OCI-LY3 (cell line): ENCODE measurements at regions not wholly inside any gene's neighbourhood (a gene's known extent, or its start where the extent isn't known, plus 50 kb on each side); places are given as distances from the start of the nearest gene placed in this dataset.
A peak's percentile ranks its signal among the peaks of the same experiment; 100 is the strongest.

Experiments
- H2AFZ ChIP-seq: fragments of 200-600, 300-600 bp; shearing (Covaris generic); 2 replicates; pipeline ENCODE4 v1.6.0; 2014; ENCODE audit warnings: antibody characterized with exemption, low read depth, low read length
- H3K27ac ChIP-seq: fragments of 200-600, 300-600 bp; sonication (generic); 2 replicates; pipeline ENCODE4 v1.5.1; 2014; ENCODE audit warnings: mild to moderate bottlenecking, low read length, moderate library complexity, mixed read lengths
- H3K27me3 ChIP-seq: fragments of 200-600, 300-600 bp; sonication (generic); 2 replicates; pipeline ENCODE4 v1.6.1; 2014; ENCODE audit warnings: low read depth, low read length, mixed read lengths
- H3K36me3 ChIP-seq: fragments of 200-600, 300-600 bp; sonication (generic); replicated peaks from 2 replicates; pipeline ENCODE3; 2014; ENCODE audit warnings: low read depth, low read length, mixed read lengths
- H3K4me1 ChIP-seq: fragments of 300-600, 200-600 bp; sonication (generic); 2 replicates; pipeline ENCODE4 v1.6.1; 2014; ENCODE audit warnings: low read length, mixed read lengths
- H3K4me2 ChIP-seq: fragments of 200-600, 300-600 bp; sonication (generic); 2 replicates; pipeline ENCODE4 v1.6.1; 2014; ENCODE audit warnings: low read length, mixed read lengths
- H3K4me3 ChIP-seq: fragments of 300-600, 200-600 bp; sonication (generic); 2 replicates; pipeline ENCODE4 v1.5.1; 2014; ENCODE audit warnings: antibody characterized with exemption, mild to moderate bottlenecking, low read length, moderate library complexity
- H3K79me2 ChIP-seq: fragments of 300-600, 200-600 bp; shearing (Covaris generic); 2 replicates; pipeline ENCODE4 v1.6.1; 2014; ENCODE audit warnings: mild to moderate bottlenecking, low read length, mixed read lengths
- H3K9ac ChIP-seq: fragments of 300-600, 200-600 bp; shearing (Covaris generic); 2 replicates; pipeline ENCODE4 v1.6.0; 2014; ENCODE audit warnings: mild to moderate bottlenecking, low read length, moderate library complexity
- H3K9me3 ChIP-seq: fragments of 200-600, 300-600 bp; shearing (Covaris generic); 2 replicates; pipeline ENCODE4 v1.6.1; 2014; ENCODE audit warnings: low read length, mixed read lengths; ENCODE audit not compliant: insufficient read depth
- H4K20me1 ChIP-seq: fragments of 200-600, 300-600 bp; sonication (generic); 2 replicates; pipeline ENCODE4 v1.6.1; 2016; ENCODE audit warnings: low read length, mixed read lengths; ENCODE audit not compliant: insufficient read depth
- EZH2phosphoT487 ChIP-seq: fragments of 200-600 bp; shearing (Covaris generic); IDR thresholded peaks from 2 replicates; pipeline ENCODE4 v1.6.1; 2018; ENCODE audit warnings: antibody characterized with exemption, mixed run types, low read depth
- TF ChIP-seq, protein P1 (sequence below): fragments of 200-600, 300-600 bp; sonication (generic); IDR thresholded peaks from 2 replicates; pipeline ENCODE4 v1.5.1; 2014; ENCODE audit warnings: antibody characterized with exemption, low read length, low read depth

DNA sequence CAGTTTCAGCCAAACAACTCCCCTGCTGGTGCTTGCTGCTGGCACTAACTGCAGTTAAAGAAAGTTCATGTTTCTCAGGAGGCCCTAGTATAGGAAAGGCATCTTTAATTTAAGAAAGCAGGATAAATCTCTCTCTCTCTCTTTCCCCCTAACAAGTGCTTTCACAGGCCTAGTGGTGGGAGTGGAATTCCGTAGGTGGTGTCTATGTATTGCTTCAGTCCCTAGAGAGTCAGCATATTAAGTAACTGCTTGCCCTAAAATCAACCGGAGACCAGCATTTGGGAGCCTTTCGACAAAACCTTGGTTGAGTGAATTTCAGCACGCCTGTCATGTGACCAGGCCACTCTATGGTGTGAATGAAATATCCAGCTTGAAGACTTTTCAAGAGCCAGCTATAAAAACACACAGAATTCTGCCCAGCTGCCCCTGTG is 169.2 kb upstream of the TGFBR2 start:
- H3K79me2 ChIP-seq = no peaks in the 10 kb centered on the region
- no peak for TF ChIP-seq EZH2phosphoT487
- TF ChIP-seq, protein P1, sequence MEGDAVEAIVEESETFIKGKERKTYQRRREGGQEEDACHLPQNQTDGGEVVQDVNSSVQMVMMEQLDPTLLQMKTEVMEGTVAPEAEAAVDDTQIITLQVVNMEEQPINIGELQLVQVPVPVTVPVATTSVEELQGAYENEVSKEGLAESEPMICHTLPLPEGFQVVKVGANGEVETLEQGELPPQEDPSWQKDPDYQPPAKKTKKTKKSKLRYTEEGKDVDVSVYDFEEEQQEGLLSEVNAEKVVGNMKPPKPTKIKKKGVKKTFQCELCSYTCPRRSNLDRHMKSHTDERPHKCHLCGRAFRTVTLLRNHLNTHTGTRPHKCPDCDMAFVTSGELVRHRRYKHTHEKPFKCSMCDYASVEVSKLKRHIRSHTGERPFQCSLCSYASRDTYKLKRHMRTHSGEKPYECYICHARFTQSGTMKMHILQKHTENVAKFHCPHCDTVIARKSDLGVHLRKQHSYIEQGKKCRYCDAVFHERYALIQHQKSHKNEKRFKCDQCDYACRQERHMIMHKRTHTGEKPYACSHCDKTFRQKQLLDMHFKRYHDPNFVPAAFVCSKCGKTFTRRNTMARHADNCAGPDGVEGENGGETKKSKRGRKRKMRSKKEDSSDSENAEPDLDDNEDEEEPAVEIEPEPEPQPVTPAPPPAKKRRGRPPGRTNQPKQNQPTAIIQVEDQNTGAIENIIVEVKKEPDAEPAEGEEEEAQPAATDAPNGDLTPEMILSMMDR = no peak
- no peak overlapping the region for H3K9ac ChIP-seq
- H3K27me3 ChIP-seq = no peaks in the 10 kb centered on the region
- H2AFZ ChIP-seq = no peak overlapping the region
- H3K4me2 ChIP-seq = peak overlapping the region; percentile 71; the same call in 1 of the 2 replicates
- H3K4me1 ChIP-seq = peaks cover 42% of the 10 kb centered on the region
- no peak overlapping the region for H3K27ac ChIP-seq
- no peaks in the 10 kb centered on the region for H3K36me3 ChIP-seq
- H3K4me3 ChIP-seq = no peak overlapping the region
- H4K20me1 ChIP-seq = no peaks in the 10 kb centered on the region
- peaks cover 3% of the 10 kb centered on the region; the same call in 1 of the 2 replicates for H3K9me3 ChIP-seq

DNA sequence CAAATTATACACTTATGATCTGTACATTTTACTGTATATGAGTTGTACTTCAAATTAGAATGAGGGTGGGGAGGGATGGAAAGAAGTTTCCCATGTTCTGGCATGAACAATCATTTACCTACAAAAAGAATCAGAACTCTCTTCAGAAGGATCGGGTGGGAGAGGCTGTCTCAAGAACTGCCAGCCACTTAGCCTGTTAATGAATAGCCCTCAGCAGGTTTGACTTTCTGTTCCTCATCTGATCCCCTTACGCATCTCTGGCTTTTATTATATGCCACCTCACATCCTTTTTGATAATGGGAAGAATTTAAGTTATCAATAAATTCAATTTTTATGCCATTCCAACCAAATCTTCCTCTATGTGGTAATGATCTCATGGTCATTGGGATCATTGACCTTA is 168.3 kb upstream of the TGFBR2 start:
- H3K9ac ChIP-seq = peak overlapping the region; percentile 16; the same call in 1 of the 2 replicates
- no peaks in the 10 kb centered on the region for H3K27me3 ChIP-seq
- no peaks in the 10 kb centered on the region for H3K36me3 ChIP-seq
- TF ChIP-seq, protein P1 = no peak
- peaks cover 42% of the 10 kb centered on the region for H3K4me1 ChIP-seq
- H3K27ac ChIP-seq = no peak overlapping the region
- H2AFZ ChIP-seq = no peak overlapping the region
- no peaks in the 10 kb centered on the region for H4K20me1 ChIP-seq
- H3K4me2 ChIP-seq = peak overlapping the region; percentile 71
- H3K9me3 ChIP-seq = peaks cover 3% of the 10 kb centered on the region; the same call in 1 of the 2 replicates
- no peaks in the 10 kb centered on the region for H3K79me2 ChIP-seq
- H3K4me3 ChIP-seq = peak overlapping the region; percentile 44

DNA sequence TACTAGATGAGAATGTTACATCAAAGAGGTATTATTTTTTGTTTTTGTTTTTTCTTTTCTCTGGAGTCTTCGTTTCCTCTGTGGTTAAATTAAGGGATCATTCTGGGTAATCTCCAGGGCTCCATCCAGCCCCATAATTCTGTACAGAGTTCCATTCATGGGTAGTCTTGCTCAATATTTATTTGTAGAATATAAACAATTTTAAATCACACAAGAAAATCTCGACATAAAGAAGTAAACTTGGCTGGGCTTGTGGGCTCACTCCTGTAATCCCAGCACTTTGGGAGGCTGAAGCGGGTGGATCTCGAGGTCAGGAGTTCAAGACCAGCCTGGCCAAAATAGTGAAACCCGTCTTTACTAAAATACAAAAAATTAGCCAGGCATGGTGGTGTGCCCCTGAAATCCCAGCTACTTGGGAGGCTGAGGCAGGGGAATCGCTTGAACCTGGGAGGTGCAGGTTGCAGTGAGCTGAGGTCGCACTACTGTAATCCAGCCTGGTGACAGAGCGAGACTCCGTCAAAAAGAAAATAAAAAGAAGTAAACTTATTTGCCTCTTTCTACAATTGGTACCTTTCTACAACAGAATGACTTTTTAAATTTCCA is 166.8 kb upstream of the TGFBR2 start:
- no peak overlapping the region for H3K4me2 ChIP-seq
- peaks cover 3% of the 10 kb centered on the region; the same call in 1 of the 2 replicates for H3K9me3 ChIP-seq
- no peak for TF ChIP-seq EZH2phosphoT487
- TF ChIP-seq, protein P1 = no peak
- no peaks in the 10 kb centered on the region for H3K36me3 ChIP-seq
- no peak overlapping the region for H3K9ac ChIP-seq
- no peaks in the 10 kb centered on the region for H3K27me3 ChIP-seq
- peaks cover 38% of the 10 kb centered on the region for H3K4me1 ChIP-seq
- H4K20me1 ChIP-seq = no peaks in the 10 kb centered on the region
- H2AFZ ChIP-seq = no peak overlapping the region
- no peak overlapping the region for H3K27ac ChIP-seq
- no peaks in the 10 kb centered on the region for H3K79me2 ChIP-seq
- no peak overlapping the region for H3K4me3 ChIP-seq

DNA sequence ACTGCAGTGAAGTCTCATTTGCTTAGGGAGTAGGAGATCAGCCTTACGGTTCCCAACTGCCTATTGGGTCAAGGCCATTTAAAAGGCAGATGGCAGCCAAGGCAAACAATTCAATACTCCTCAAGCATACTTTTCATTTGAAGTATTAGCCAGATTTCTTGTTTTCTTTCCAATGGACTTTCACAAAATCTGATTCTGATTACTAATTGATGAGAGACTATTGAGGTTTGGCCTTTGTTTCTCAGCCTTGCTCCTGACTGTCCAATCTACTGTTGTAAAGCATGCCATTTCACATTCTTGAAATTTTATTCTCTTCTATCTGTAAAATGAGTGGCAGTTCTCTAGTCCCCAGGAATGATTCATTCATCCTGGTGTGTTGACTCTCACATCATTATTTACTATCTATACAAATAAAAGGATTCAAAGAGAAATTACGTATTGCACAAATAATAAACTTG is 166.2 kb upstream of the TGFBR2 start:
- Histone ChIP-seq H3K4me3 (no peak overlapping the region), H3K4me1 (peaks cover 32% of the 10 kb centered on the region), H3K79me2 (no peaks in the 10 kb centered on the region), H4K20me1 (no peaks in the 10 kb centered on the region), H3K27ac (no peak overlapping the region), H2AFZ (no peak overlapping the region), H3K4me2 (no peak overlapping the region), H3K9me3 (no peaks in the 10 kb centered on the region), H3K36me3 (no peaks in the 10 kb centered on the region), H3K27me3 (no peaks in the 10 kb centered on the region), H3K9ac (no peak overlapping the region)
- TF ChIP-seq, protein P1 = no peak
- TF ChIP-seq EZH2phosphoT487 = no peak
